D721Med (cell line): ENCODE measurements at regions not wholly inside any gene's neighbourhood (a gene's known extent, or its start where the extent isn't known, plus 50 kb on each side); places are given as distances from the start of the nearest gene placed in this dataset.

ENCODE experiments used
- DNase-seq: peaks from one replicate; pipeline ENCODE4 v3.0.0; 2011; ENCODE audit warnings: low spot score; ENCODE audit not compliant: insufficient read length
- FAIRE-seq: peaks from 2 replicates; lab custom pipeline; 2011; peaks lifted over from hg19 to GRCh38; lab: Jason Lieb, UNC
- TF ChIP-seq, protein P1 (sequence below): IDR thresholded peaks from 2 replicates; pipeline ENCODE4 v1.5.1; 2012; ENCODE audit warnings: mild to moderate bottlenecking, control low read depth; ENCODE audit not compliant: insufficient read depth; ENCODE audit errors: missing control alignments

DNA sequence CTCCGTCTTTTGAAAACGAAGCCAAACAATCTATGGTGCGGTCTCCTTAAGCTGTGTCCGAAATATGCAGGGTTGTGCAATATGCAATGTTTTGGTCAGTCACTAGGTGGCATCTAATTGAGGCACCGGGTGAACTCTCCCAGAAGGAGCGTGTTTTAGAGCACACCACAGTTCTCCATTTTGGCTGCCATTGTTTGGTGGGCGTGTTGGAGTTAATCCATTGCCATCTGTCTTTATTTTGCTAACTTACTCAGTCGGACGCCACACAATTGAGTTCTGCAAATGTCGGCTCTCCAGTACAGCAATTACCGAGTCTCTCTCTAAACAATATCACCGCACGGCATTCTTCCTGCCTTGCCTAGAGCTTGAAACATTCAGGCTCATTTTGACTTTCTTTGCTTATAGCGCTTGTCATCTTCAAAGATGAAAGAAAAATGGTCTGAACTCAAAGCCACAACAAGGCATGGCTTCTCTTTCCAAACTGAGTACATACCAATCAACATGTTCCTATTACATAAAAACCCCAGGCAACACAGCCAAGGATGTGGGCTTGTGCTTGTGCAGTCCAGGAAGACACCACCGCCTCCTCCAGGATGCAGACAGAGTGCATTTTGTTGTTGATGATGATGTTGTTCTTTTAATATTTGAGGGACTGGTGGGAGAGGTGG lies 182.0 kb upstream of the SERP2 start:
- no peak for DNase-seq
- no peak for FAIRE-seq
- TF ChIP-seq, protein P1, sequence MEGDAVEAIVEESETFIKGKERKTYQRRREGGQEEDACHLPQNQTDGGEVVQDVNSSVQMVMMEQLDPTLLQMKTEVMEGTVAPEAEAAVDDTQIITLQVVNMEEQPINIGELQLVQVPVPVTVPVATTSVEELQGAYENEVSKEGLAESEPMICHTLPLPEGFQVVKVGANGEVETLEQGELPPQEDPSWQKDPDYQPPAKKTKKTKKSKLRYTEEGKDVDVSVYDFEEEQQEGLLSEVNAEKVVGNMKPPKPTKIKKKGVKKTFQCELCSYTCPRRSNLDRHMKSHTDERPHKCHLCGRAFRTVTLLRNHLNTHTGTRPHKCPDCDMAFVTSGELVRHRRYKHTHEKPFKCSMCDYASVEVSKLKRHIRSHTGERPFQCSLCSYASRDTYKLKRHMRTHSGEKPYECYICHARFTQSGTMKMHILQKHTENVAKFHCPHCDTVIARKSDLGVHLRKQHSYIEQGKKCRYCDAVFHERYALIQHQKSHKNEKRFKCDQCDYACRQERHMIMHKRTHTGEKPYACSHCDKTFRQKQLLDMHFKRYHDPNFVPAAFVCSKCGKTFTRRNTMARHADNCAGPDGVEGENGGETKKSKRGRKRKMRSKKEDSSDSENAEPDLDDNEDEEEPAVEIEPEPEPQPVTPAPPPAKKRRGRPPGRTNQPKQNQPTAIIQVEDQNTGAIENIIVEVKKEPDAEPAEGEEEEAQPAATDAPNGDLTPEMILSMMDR = peak; percentile 67

DNA sequence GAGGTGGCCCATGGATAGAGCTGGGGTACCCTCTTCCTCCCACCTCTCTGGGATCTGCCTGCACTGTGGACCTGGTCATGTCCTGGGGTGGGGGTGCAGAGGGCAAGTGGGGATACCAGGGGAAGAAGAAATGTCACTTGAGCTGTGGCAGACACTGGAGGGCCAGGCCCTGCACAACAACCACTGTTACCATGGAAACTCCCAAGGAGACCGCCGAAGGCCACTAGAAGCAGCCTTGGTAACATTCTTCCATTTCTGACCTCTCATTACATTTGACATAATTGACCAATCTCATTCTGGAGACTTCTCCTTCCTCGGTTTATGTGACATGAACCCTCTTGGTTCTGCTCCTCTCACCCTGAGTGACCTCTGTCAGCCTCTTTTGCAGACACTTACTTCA lies 179.9 kb upstream of the SERP2 start:
- TF ChIP-seq, protein P1 = no peak
- DNase-seq (no peak), FAIRE-seq (no peak)

DNA sequence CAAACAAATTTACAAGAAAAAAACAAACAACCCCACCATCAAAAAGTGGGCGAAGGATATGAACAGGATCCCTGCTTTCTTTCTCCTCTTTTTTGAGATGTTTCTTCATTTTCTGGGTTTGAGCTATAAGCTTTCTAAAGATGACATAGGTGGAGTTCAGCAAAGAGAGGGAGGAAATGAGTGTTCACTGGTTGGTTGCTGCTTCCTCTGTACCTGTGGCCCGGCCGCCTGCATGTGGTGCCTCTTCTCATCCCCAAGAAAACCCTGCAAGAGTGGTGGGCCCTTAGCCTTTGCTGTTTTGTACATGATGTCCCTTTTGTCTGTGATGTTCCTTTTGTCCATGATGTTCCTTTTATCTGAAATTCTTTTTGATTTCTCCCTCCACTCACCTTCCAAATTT lies 178.4 kb upstream of the SERP2 start:
- TF ChIP-seq, protein P1 = no peak
- DNase-seq = no peak
- no peak for FAIRE-seq

DNA sequence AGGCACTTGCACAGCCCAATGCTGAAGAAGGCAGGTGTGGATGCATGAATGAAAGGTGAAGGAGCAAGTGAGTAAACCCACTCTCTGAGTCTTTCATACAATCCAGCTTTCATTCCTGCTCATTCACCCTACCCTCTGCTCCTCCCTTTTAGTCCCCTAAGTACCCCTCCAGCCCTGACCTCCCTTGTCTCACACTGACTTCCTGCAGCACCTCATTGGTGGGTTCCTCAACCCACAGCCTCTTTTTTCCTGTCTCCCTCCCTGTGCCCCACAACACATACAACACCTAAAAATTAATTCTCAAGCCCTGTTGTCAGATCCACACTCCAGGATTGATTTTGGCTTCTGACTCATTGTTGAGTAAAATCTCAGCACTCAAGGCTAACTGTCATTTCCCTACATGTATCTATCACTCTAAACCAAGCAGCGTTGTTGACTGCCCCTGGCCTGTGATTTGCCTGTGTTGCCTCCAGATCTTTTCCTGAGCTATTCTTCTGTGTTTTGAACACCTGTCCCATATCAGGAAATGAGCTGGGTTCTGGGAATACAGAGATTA lies 177.3 kb upstream of the SERP2 start:
- FAIRE-seq (no peak), DNase-seq (no peak)
- TF ChIP-seq, protein P1 = no peak

DNA sequence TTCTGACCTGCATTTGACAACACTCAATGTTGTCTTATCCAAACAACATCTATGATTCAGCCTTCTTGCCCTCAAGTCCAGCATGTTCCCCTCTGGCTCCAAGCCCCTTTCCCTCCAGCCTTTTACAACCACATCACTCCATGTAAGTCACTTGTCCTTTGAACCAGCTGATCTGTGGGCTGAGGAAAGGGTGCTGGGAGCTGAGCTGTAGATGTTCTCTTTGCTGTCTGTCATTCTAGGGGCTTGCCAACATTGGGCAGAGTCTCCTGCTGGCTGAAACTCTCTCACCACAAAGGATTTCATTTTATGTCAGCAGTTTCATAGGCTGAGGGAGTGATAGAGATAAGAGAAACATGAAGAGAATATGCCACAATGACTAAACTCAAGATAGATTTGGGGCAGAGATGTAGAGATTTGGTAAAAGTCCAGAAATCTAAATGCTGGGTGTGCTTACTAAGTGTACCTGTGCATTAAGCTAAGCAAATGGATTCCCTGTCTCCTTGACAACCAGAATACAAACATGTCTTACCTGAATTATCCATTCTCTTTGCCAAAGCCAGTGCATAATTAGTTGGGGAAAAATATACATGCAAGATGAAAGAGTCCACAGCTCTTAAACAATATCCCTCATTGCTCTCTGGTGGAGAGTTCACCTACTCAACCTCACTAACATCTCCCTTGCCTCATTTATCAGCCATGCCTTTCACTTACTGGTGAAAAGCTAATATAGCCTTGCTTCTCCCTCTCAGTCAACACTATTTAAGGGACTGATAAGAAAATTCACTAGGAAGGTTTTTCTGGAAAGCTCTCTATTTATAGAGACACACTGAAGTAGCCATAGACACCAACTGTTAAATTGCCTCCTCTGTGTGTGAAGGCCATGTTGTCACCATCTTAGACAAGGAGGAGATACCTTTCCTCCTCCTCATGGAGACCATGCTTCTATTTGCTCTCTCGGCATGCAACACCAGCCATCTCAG lies 175.5 kb upstream of the SERP2 start:
- TF ChIP-seq, protein P1 = no peak
- DNase-seq (no peak), FAIRE-seq (no peak)

DNA sequence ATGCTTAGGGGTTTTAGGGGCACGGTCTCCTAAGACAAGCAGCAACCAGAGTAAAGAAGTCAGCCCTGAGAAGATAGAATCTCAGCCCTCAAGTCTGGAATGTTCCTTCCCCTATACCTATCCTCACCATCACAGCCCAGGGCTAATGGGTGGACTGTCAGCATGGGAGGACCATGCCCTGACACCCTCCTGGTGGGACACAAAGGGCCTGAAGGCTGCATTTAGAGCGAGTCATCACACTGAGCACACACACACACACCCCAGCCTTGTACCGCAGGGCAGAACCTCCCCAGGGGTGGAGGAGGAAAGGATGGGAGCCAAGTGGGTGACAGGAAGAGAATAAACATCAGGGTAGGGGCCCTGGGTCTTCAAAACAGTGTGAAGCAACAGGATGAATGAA lies 174.8 kb upstream of the SERP2 start:
- TF ChIP-seq, protein P1 = no peak
- DNase-seq = no peak
- FAIRE-seq = no peak
